ENCODE measurements at regions not wholly inside any gene's neighbourhood (a gene's known extent, or its start where the extent isn't known, plus 50 kb on each side); places are given as distances from the start of the nearest gene placed in this dataset.
A peak's percentile ranks its signal among the peaks of the same experiment; 100 is the strongest.

DNA sequence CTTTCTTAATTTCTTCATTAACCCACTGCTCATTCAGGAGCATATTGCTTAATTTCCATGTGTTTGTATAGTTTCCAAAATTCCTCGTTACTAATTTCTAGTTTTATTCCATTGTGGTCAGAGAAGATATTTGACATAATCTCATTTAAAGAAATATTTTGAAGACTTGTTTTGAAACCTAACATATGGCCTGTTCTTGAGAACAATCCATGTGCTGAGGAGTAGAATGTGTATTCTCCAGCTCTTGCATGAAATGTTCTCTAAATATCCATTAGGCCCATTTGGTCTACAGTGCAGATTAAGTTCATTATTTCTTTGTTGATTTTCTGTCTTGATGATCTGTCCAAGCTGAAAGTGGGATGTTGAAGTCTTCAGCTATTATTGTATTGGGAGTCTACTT, 251.7 kb downstream of the ALDH8A1 start:
- no peak for DNase-seq (ENCODE audit: low spot score)
- WGBS = 91% methylated on average over 1 of the region's 1 CpG
- Histone ChIP-seq H3K4me3 (no peak overlapping the region), H3K4me1 (replicated peaks) (no peaks in the 10 kb centered on the region), H3K9me3 (no peaks in the 10 kb centered on the region), H3K27ac (no peak overlapping the region), H3K27me3 (replicated peaks; ENCODE audit: insufficient read depth) (no peaks in the 10 kb centered on the region), H3K36me3 (no peaks in the 10 kb centered on the region)
- TF ChIP-seq POLR2AphosphoS5 (IDR thresholded peaks at IDR 0.05) = no peak
- no peak for TF ChIP-seq POLR2A (IDR thresholded peaks at IDR 0.05)
- TF ChIP-seq, protein P1, sequence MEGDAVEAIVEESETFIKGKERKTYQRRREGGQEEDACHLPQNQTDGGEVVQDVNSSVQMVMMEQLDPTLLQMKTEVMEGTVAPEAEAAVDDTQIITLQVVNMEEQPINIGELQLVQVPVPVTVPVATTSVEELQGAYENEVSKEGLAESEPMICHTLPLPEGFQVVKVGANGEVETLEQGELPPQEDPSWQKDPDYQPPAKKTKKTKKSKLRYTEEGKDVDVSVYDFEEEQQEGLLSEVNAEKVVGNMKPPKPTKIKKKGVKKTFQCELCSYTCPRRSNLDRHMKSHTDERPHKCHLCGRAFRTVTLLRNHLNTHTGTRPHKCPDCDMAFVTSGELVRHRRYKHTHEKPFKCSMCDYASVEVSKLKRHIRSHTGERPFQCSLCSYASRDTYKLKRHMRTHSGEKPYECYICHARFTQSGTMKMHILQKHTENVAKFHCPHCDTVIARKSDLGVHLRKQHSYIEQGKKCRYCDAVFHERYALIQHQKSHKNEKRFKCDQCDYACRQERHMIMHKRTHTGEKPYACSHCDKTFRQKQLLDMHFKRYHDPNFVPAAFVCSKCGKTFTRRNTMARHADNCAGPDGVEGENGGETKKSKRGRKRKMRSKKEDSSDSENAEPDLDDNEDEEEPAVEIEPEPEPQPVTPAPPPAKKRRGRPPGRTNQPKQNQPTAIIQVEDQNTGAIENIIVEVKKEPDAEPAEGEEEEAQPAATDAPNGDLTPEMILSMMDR (IDR thresholded peaks at IDR 0.05) = no peak
- intact Hi-C loops (cut with DNase I) = no loop called here

DNA sequence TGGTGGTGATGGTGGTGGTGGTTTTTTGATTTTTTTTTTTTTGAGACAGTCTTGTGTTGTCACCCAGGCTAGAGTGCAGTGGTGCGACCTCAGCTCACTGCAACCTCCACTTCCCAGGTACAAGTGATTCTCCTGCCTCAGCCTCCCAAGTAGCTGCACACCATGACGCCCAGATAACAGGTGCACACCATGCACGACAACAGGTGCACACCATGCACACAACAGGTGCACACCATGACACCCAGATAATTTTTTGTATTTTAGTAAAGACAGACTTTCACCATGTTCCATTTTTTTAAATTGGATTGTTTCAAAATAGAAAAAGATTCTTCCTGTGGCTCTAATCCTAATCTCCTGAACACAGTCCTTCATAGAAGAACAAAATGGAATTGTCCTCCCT, 257.9 kb downstream of the ALDH8A1 start:
- WGBS = 96% methylated on average over 3 of the region's 3 CpGs
- TF ChIP-seq, protein P1 (IDR thresholded peaks at IDR 0.05) = no peak
- TF ChIP-seq POLR2AphosphoS5 (IDR thresholded peaks at IDR 0.05) = no peak
- no peak for TF ChIP-seq POLR2A (IDR thresholded peaks at IDR 0.05)
- no peak overlapping the region for H3K27ac ChIP-seq
- no peaks in the 10 kb centered on the region for H3K9me3 ChIP-seq
- intact Hi-C loops (cut with DNase I) = no loop called here
- no peaks in the 10 kb centered on the region for H3K36me3 ChIP-seq
- no peak overlapping the region for H3K4me3 ChIP-seq
- no peak for DNase-seq (ENCODE audit: low spot score)
- H3K4me1 ChIP-seq (replicated peaks) = no peaks in the 10 kb centered on the region
- H3K27me3 ChIP-seq (replicated peaks; ENCODE audit: insufficient read depth) = no peaks in the 10 kb centered on the region

DNA sequence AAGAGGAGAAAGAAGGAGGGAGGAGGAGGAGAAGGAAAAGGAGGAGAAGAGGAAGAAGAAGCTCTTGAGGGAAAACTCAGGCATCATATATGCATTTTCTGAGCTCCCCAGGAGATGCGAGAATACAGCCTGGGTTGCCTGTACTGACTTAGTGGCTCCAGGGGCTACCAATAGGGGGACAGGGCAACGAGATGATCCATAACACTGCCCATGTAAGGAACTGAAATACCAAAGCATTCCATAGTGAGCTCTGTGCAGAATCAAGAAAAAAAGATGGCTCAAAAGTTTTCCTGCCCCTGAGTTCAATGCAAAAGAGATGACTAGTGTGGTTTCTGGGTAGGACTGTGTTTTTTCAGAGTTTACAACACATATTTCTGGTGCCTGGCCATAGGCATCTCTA, 258.7 kb downstream of the ALDH8A1 start:
- no peaks in the 10 kb centered on the region for H3K27me3 ChIP-seq (replicated peaks; ENCODE audit: insufficient read depth)
- H3K27ac ChIP-seq = no peak overlapping the region
- no peak overlapping the region for H3K4me3 ChIP-seq
- 82% methylated on average over 2 of the region's 2 CpGs for WGBS
- no peaks in the 10 kb centered on the region for H3K9me3 ChIP-seq
- H3K4me1 ChIP-seq (replicated peaks) = no peaks in the 10 kb centered on the region
- intact Hi-C loops (cut with DNase I) = no loop called here
- no peaks in the 10 kb centered on the region for H3K36me3 ChIP-seq
- no peak for DNase-seq (ENCODE audit: low spot score)
- no peak for TF ChIP-seq POLR2A (IDR thresholded peaks at IDR 0.05)
- no peak for TF ChIP-seq POLR2AphosphoS5 (IDR thresholded peaks at IDR 0.05)
- TF ChIP-seq, protein P1 (IDR thresholded peaks at IDR 0.05) = no peak

DNA sequence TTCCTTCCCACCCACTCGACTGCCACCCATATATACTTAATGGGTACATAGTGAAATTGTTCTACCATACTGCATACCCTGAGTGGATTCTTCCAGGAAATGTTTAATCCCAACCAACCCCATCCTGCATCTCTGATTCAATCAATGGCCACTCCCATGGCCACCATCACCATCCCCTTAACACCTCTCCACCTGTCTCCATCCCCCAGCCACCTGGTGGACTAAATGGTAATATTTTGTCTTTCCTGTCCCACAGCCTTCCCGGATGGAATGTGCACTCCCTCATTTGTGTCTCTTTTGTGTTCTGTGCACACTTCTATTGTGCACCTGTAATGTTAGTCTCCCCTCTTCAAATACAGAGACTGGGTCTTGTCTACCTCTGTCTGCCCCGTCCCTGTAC, 259.9 kb downstream of the ALDH8A1 start:
- intact Hi-C loops (cut with DNase I) = no loop called here
- Histone ChIP-seq H3K9me3 (no peaks in the 10 kb centered on the region), H3K36me3 (no peaks in the 10 kb centered on the region), H3K4me3 (no peak overlapping the region), H3K4me1 (replicated peaks) (no peaks in the 10 kb centered on the region), H3K27me3 (replicated peaks; ENCODE audit: insufficient read depth) (no peaks in the 10 kb centered on the region), H3K27ac (no peak overlapping the region)
- TF ChIP-seq POLR2AphosphoS5 (IDR thresholded peaks at IDR 0.05) (no peak), POLR2A (IDR thresholded peaks at IDR 0.05) (no peak)
- TF ChIP-seq, protein P1 (IDR thresholded peaks at IDR 0.05) = no peak
- DNase-seq (ENCODE audit: low spot score) = no peak
- 71% methylated on average over 3 of the region's 3 CpGs for WGBS

DNA sequence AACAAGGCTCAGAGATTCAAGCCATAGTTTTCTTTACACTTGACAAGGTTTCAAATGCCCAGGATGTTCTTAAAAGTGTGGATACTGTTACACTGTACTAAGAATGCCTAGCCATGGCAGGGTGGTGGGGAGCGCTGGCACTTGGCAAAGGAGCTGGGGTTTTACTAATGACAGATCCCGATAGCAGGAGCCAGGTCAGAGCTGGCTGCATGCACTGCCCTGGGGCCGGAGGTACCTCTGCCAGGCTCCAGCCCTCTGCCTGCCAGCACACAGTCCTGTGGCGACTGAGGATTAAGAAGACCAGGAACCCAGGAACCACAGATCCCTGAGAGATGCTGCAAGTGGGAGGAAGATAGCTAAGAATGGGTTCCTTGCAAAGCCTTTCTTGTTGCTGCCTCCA, 260.3 kb downstream of the ALDH8A1 start:
- Histone ChIP-seq H3K27me3 (replicated peaks; ENCODE audit: insufficient read depth) (no peaks in the 10 kb centered on the region), H3K4me1 (replicated peaks) (no peaks in the 10 kb centered on the region), H3K36me3 (no peaks in the 10 kb centered on the region), H3K4me3 (no peak overlapping the region), H3K9me3 (no peaks in the 10 kb centered on the region), H3K27ac (no peak overlapping the region)
- intact Hi-C loops (cut with DNase I) = no loop called here
- WGBS = 43% methylated on average over 4 of the region's 4 CpGs
- no peak for TF ChIP-seq POLR2AphosphoS5 (IDR thresholded peaks at IDR 0.05)
- TF ChIP-seq, protein P1 (IDR thresholded peaks at IDR 0.05) = no peak
- TF ChIP-seq POLR2A (IDR thresholded peaks at IDR 0.05) = no peak
- peak; percentile 13 for DNase-seq (ENCODE audit: low spot score)

Measured in prostate gland (tissue), 2 donors.